GM12878 (cell line): ENCODE measurements at regions not wholly inside any gene's neighbourhood (a gene's known extent, or its start where the extent isn't known, plus 50 kb on each side); places are given as distances from the start of the nearest gene placed in this dataset.

Experiments used
- ASH2L ChIP-seq: fragments of 300-600, 200-600 bp; sonication (generic); IDR thresholded peaks from 2 replicates; pipeline ENCODE4 v1.6.1; 2017; ENCODE audit warnings: low read depth, mild to moderate bottlenecking, borderline replicate concordance
- BCL3 ChIP-seq: IDR thresholded peaks from 2 replicates; pipeline ENCODE4 v1.6.1; 2011; ENCODE audit warnings: borderline replicate concordance, low read depth, mild to moderate bottlenecking, moderate library complexity, low read length; ENCODE audit not compliant: insufficient read depth, poor library complexity, severe bottlenecking
- BMI1 ChIP-seq: fragments of 450-650 bp; IDR thresholded peaks from 2 replicates; pipeline ENCODE4 v1.6.1; 2016; ENCODE audit warnings: mild to moderate bottlenecking, moderate library complexity, borderline replicate concordance
- CBX3 ChIP-seq: fragments of 200-600 bp; sonication (generic); IDR thresholded peaks from 2 replicates; pipeline ENCODE4 v1.6.1; 2016; ENCODE audit warnings: low read depth, borderline replicate concordance
- CBX5 ChIP-seq: sonication (generic); IDR thresholded peaks from 2 replicates; pipeline ENCODE4 v1.6.1; 2016; ENCODE audit warnings: low read depth, moderate library complexity, mild to moderate bottlenecking, inconsistent platforms
- CTCF ChIP-seq, 3 experiments: IDR thresholded peaks in 2 of 3; conservative IDR thresholded peaks in 1 of 3; 2 replicates each; pipeline ENCODE4 v1.5.1; 2011; ENCODE audit warnings: low read depth in 3 of 3, low read length in 3 of 3, mild to moderate bottlenecking in 3 of 3, control low read depth in 2 of 3, moderate library complexity in 2 of 3, inconsistent platforms in 1 of 3, mixed read lengths in 1 of 3; ENCODE audit not compliant: control insufficient read depth in 2 of 3, insufficient read depth in 1 of 3; ENCODE audit errors: extremely low read depth in 1 of 3
- ETV6 ChIP-seq, 2 experiments: fragments of 450-650 bp in 1 of 2; IDR thresholded peaks in 1 of 2; conservative IDR thresholded peaks in 1 of 2; 2 replicates each; pipeline ENCODE4 v1.6.1; 2014; ENCODE audit warnings: antibody characterized with exemption in 1 of 2, borderline replicate concordance in 1 of 2, low read depth in 1 of 2, mild to moderate bottlenecking in 1 of 2, moderate library complexity in 1 of 2
- HCFC1 ChIP-seq: fragments of 150-350 bp; IDR thresholded peaks from 2 replicates; pipeline ENCODE4 v1.6.1; 2014; ENCODE audit warnings: low read length
- HDAC6 ChIP-seq: fragments of 200-600 bp; sonication (generic); IDR thresholded peaks from one replicate; pipeline ENCODE4 v1.8.0; 2017; ENCODE audit warnings: antibody characterized with exemption; ENCODE audit not compliant: unreplicated experiment
- JUNB ChIP-seq: IDR thresholded peaks from 2 replicates; pipeline ENCODE4 v1.6.1; 2016; ENCODE audit warnings: antibody characterized with exemption, mild to moderate bottlenecking
- MEF2A ChIP-seq: IDR thresholded peaks from 2 replicates; pipeline ENCODE4 v1.6.1; 2011; ENCODE audit warnings: low read depth, mild to moderate bottlenecking, low read length, moderate library complexity; ENCODE audit not compliant: insufficient read depth
- MXI1 ChIP-seq: fragments of 150-350 bp; IDR thresholded peaks from 2 replicates; pipeline ENCODE4 v1.6.1; 2011; ENCODE audit warnings: low read depth, mild to moderate bottlenecking, inconsistent platforms, low read length, improper control_type of control experiment
- POLR2A ChIP-seq: IDR thresholded peaks from 2 replicates; pipeline ENCODE4 v1.6.1; 2011; ENCODE audit warnings: low read depth, mild to moderate bottlenecking, low read length
- POLR2AphosphoS5 ChIP-seq: IDR thresholded peaks from 2 replicates; pipeline ENCODE4 v1.6.1; 2011; ENCODE audit warnings: mild to moderate bottlenecking, low read length, inconsistent platforms
- SMARCA5 ChIP-seq: fragments of 450-650 bp; IDR thresholded peaks from 2 replicates; pipeline ENCODE4 v1.6.1; 2017; ENCODE audit warnings: mild to moderate bottlenecking
- TARDBP ChIP-seq: IDR thresholded peaks from 2 replicates; pipeline ENCODE4 v1.6.1; 2016; ENCODE audit warnings: borderline replicate concordance
- TBL1XR1 ChIP-seq: IDR thresholded peaks from 2 replicates; pipeline ENCODE4 v1.6.1; 2012; ENCODE audit warnings: low read depth, low read length, improper control_type of control experiment
- USF1 ChIP-seq: IDR thresholded peaks from 2 replicates; pipeline ENCODE4 v1.6.1; 2011; ENCODE audit warnings: borderline replicate concordance, low read depth, mild to moderate bottlenecking, moderate library complexity, mixed read lengths, low read length; ENCODE audit not compliant: insufficient read depth; ENCODE audit errors: extremely low read length
- TF ChIP-seq, protein P1 (sequence below): fragments of 450-650 bp; formaldehyde crosslinking; IDR thresholded peaks from 2 replicates; pipeline ENCODE4 v1.4.0; 2022; ENCODE audit warnings: mild to moderate bottlenecking, moderate library complexity
- TF ChIP-seq, protein P2 (sequence below): fragments of 450-650 bp; IDR thresholded peaks from 2 replicates; pipeline ENCODE4 v1.6.1; 2016; ENCODE audit warnings: mild to moderate bottlenecking

DNA sequence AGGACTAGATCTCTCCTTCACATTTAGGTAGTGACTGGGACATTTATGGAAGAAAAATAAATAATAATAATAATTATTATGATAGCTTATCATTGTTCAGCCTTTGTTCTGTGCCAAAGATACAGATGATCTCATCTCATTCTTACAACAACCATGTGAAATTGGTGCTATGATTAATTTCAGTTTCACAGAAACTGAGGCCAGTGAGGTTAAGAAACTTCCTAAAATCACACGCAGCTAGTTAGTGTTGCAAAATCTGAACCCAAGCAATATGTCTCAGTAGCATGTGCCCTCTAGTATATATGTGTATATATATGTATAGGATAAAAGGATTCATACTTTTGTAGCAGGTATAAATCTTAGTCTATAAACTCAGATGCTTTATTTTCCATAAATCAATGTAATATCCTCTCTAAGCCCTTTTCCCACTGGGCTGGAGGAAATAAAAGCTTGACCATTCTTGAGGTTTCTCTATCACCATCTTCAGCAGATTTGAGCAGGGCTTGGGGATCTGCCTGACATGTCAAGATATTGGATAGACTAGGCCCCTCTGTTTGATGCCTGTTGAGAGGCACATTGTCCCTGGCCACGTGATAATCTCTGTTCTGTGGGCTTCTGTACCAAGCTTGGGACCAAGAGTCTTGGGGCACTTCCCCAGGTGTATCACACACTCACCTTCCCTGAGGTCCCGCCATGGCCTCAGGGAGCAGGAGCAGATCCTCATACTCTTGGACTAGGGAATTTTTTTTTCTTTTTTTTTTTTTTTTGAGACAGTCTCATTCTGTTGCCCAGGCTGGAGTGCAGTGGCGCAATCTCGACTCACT is 172.6 kb upstream of the NRP1 start (continued):
- TF ChIP-seq CBX3 (no peak), TARDBP (no peak), MEF2A (0 out of 2 replicates have a peak, but pooled peaks have one; percentile 14), CBX5 (no peak), BCL3 (peak; percentile 30), ASH2L (no peak), TBL1XR1 (no peak), ETV6 (conservative IDR thresholded peaks at IDR 0.05 in 1 of 2, IDR thresholded peaks at IDR 0.05 in 1 of 2; ENCODE audit: borderline replicate concordance in 1 of 2, low read depth in 1 of 2) (no peak), HCFC1 (no peak), BMI1 (no peak), POLR2AphosphoS5 (no peak), USF1 (no peak), MXI1 (no peak), POLR2A (no peak), SMARCA5 (no peak), JUNB (peak; percentile 75), CTCF (IDR thresholded peaks at IDR 0.05 in 2 of 3, conservative IDR thresholded peaks at IDR 0.05 in 1 of 3; ENCODE audit: control insufficient read depth in 2 of 3, extremely low read depth in 1 of 3, insufficient read depth in 1 of 3, low read depth in 3 of 3, low read length in 3 of 3) (no peak), HDAC6 (no peak)
- TF ChIP-seq, protein P1, sequence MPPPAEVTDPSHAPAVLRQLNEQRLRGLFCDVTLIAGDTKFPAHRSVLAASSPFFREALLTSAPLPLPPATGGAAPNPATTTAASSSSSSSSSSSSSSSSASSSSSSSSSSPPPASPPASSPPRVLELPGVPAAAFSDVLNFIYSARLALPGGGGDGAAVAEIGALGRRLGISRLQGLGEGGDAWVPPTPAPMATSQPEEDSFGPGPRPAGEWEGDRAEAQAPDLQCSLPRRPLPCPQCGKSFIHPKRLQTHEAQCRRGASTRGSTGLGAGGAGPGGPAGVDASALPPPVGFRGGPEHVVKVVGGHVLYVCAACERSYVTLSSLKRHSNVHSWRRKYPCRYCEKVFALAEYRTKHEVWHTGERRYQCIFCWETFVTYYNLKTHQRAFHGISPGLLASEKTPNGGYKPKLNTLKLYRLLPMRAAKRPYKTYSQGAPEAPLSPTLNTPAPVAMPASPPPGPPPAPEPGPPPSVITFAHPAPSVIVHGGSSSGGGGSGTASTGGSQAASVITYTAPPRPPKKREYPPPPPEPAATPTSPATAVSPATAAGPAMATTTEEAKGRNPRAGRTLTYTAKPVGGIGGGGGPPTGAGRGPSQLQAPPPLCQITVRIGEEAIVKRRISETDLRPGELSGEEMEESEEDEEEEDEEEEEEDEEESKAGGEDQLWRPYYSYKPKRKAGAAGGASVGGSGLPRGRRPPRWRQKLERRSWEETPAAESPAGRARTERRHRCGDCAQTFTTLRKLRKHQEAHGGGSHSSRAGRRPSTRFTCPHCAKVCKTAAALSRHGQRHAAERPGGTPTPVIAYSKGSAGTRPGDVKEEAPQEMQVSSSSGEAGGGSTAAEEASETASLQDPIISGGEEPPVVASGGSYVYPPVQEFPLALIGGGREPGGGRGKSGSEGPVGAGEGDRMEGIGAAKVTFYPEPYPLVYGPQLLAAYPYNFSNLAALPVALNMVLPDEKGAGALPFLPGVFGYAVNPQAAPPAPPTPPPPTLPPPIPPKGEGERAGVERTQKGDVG, result no peak
- TF ChIP-seq, protein P2, sequence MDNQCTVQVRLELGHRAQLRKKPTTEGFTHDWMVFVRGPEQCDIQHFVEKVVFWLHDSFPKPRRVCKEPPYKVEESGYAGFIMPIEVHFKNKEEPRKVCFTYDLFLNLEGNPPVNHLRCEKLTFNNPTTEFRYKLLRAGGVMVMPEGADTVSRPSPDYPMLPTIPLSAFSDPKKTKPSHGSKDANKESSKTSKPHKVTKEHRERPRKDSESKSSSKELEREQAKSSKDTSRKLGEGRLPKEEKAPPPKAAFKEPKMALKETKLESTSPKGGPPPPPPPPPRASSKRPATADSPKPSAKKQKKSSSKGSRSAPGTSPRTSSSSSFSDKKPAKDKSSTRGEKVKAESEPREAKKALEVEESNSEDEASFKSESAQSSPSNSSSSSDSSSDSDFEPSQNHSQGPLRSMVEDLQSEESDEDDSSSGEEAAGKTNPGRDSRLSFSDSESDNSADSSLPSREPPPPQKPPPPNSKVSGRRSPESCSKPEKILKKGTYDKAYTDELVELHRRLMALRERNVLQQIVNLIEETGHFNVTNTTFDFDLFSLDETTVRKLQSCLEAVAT, result no peak
